A673 (cell line): ENCODE measurements at regions not wholly inside any gene's neighbourhood (a gene's known extent, or its start where the extent isn't known, plus 50 kb on each side); places are given as distances from the start of the nearest gene placed in this dataset.

Experiments
- BruUV-seq: library from RNA; stranded (reverse); fragments of 400-500 nt; replicated peaks from 2 replicates; lab custom pipeline; 2021; lab: Mats Ljungman, UMichigan
- CTCF ChIA-PET: fragments of 300-600 bp; sonication (Branson Sonifier 250); formaldehyde crosslinking; loops from one replicate; lab custom pipeline; 2022; ENCODE audit warnings: antibody characterized with exemption; lab: Charles Lee
- POLR2A ChIA-PET: fragments of 300-600 bp; sonication (Branson Sonifier 250); formaldehyde crosslinking; loops from one replicate; lab custom pipeline; 2022; ENCODE audit warnings: antibody characterized with exemption; ENCODE audit not compliant: low non-redundant PET; lab: Charles Lee
- DNase-seq: peaks from one replicate; pipeline ENCODE4 v3.0.0-alpha.2; 2015; ENCODE audit warnings: low spot score
- H3K27ac ChIP-seq: fragments of 200-600 bp; sonication (generic); 2 replicates; pipeline ENCODE4 v1.5.1; 2016; ENCODE audit warnings: mixed run types, low read depth, mild to moderate bottlenecking, mixed read lengths, antibody characterized with exemption, low read length; ENCODE audit not compliant: poor library complexity, severe bottlenecking
- H3K27me3 ChIP-seq: fragments of 200-600 bp; sonication (generic); replicated peaks from 2 replicates; pipeline ENCODE4 v1.6.1; 2017; ENCODE audit warnings: mixed run types, low read depth, mild to moderate bottlenecking, mixed read lengths, antibody characterized with exemption, low read length; ENCODE audit not compliant: insufficient read depth, poor library complexity
- H3K36me3 ChIP-seq: fragments of 200-600 bp; sonication (generic); 2 replicates; pipeline ENCODE4 v1.6.1; 2016; ENCODE audit warnings: mixed run types, mild to moderate bottlenecking, mixed read lengths, antibody characterized with exemption, low read length; ENCODE audit not compliant: insufficient read depth, poor library complexity, severe bottlenecking
- H3K4me1 ChIP-seq: fragments of 200-600 bp; sonication (generic); 2 replicates; pipeline ENCODE4 v1.6.1; 2017; ENCODE audit warnings: mixed run types, mild to moderate bottlenecking, mixed read lengths, antibody characterized with exemption, low read length; ENCODE audit not compliant: insufficient read depth, poor library complexity, severe bottlenecking
- H3K4me3 ChIP-seq: fragments of 200-600 bp; sonication (generic); 2 replicates; pipeline ENCODE4 v1.5.1; 2016; ENCODE audit warnings: low read depth, mixed run types, mild to moderate bottlenecking, mixed read lengths, low read length; ENCODE audit not compliant: poor library complexity, severe bottlenecking
- H3K9me3 ChIP-seq: fragments of 200-600 bp; sonication (generic); 2 replicates; pipeline ENCODE4 v1.6.1; 2016; ENCODE audit warnings: mixed run types, low read depth, mild to moderate bottlenecking, mixed read lengths, antibody characterized with exemption, low read length; ENCODE audit not compliant: poor library complexity, severe bottlenecking
- CTCF ChIP-seq: fragments of 300-800, 200-600 bp; sonication (generic); conservative IDR thresholded peaks from 2 replicates; pipeline ENCODE4 v1.5.1; 2017; ENCODE audit warnings: low read depth, mild to moderate bottlenecking, antibody characterized with exemption, low read length, moderate library complexity, mixed read lengths
- EZH2 ChIP-seq: fragments of 200-600 bp; sonication (generic); IDR thresholded peaks from 2 replicates; pipeline ENCODE4 v1.6.1; 2017; ENCODE audit warnings: borderline replicate concordance, low read depth, mild to moderate bottlenecking, mixed read lengths, antibody characterized with exemption, low read length; ENCODE audit not compliant: poor library complexity, severe bottlenecking
- intact Hi-C: fragments of 100-400 bp; cut with micrococcal nuclease; formaldehyde crosslinking; loops from one replicate; pipeline ENCODE4 v1.10.0; 2022; ENCODE audit not compliant: unreplicated experiment

GRCh38 chr10:59560161-59560560, 149.5 kb downstream of the SLC16A9 start:
- BruUV-seq, result no TSS peak
- TF ChIP-seq EZH2 (no peak), CTCF (no peak)
- intact Hi-C loops, result no loop called here
- DNase-seq, result no peak
- no peaks in the 10 kb centered on the region for H3K36me3 ChIP-seq
- H3K9me3 ChIP-seq, result no peaks in the 10 kb centered on the region
- H3K4me3 ChIP-seq, result no peak overlapping the region
- H3K4me1 ChIP-seq, result peaks cover 13% of the 10 kb centered on the region
- no peak overlapping the region for H3K27ac ChIP-seq
- no peaks in the 10 kb centered on the region for H3K27me3 ChIP-seq
- ChIA-PET CTCF (no interaction called here), POLR2A (no interaction called here)

- Histone ChIP-seq H3K9me3 (no peaks in the 10 kb centered on the region), H3K4me3 (no peak overlapping the region), H3K27me3 (no peaks in the 10 kb centered on the region), H3K4me1 (peaks cover 22% of the 10 kb centered on the region), H3K27ac (no peak overlapping the region), H3K36me3 (no peaks in the 10 kb centered on the region)
- no TSS peak for BruUV-seq
- ChIA-PET CTCF (no interaction called here), POLR2A (no interaction called here)
- no peak for DNase-seq
- no peak for TF ChIP-seq EZH2
- no peak for TF ChIP-seq CTCF
- intact Hi-C loops, result no loop called here
Measured at GRCh38 chr10:59558066-59558465, 151.6 kb downstream of the SLC16A9 start.

GRCh38 chr10:59557642-59558041, 152.0 kb downstream of the SLC16A9 start:
- CTCF ChIA-PET, result no interaction called here

More at GRCh38 chr10:59557642-59558041, 152.0 kb downstream of the SLC16A9 start:
- Histone ChIP-seq H3K4me3 (no peak overlapping the region), H3K9me3 (no peaks in the 10 kb centered on the region), H3K36me3 (no peaks in the 10 kb centered on the region), H3K4me1 (peaks cover 23% of the 10 kb centered on the region), H3K27me3 (no peaks in the 10 kb centered on the region), H3K27ac (no peak overlapping the region)
- no peak for DNase-seq
- TF ChIP-seq CTCF (no peak), EZH2 (no peak)
- POLR2A ChIA-PET, result no interaction called here
- intact Hi-C loops, result no loop called here
- no TSS peak for BruUV-seq
